Sigmoid colon (tissue), 4 donors: ENCODE measurements at regions not wholly inside any gene's neighbourhood (a gene's known extent, or its start where the extent isn't known, plus 50 kb on each side); places are given as distances from the start of the nearest gene placed in this dataset.

ENCODE experiments used
- CTCF ChIP-seq, 4 experiments: fragments of 450-650 bp in 3 of 4; fragments of 200-600 bp in 1 of 4; IDR thresholded peaks; one replicate each; pipeline ENCODE4 v1.5.1; 2016 to 2019; ENCODE audit warnings: antibody characterized with exemption in 4 of 4, mild to moderate bottlenecking in 3 of 4, moderate library complexity in 2 of 4
- EP300 ChIP-seq, 4 donors: sonication (generic); formaldehyde crosslinking; IDR thresholded peaks; one replicate each; pipeline ENCODE4 v1.6.1; 2017; ENCODE audit warnings: antibody characterized with exemption in 4 of 4
- POLR2A ChIP-seq, 2 donors: fragments of 450-650 bp; IDR thresholded peaks; one replicate each; pipeline ENCODE4 v1.6.1; 2016; ENCODE audit warnings: antibody characterized with exemption in 2 of 2, mild to moderate bottlenecking in 2 of 2, moderate library complexity in 2 of 2
- POLR2AphosphoS5 ChIP-seq, 4 donors: sonication (generic); formaldehyde crosslinking; IDR thresholded peaks; one replicate each; pipeline ENCODE4 v1.6.1; 2017; ENCODE audit warnings: antibody characterized with exemption in 4 of 4

GRCh38 chr2:120535081-120535480 lies 189.1 kb downstream of the INHBB start:
- TF ChIP-seq CTCF (IDR thresholded peaks at IDR 0.05) (no peak), EP300 (IDR thresholded peaks at IDR 0.05) (no peak), POLR2A (IDR thresholded peaks at IDR 0.05) (no peak), POLR2AphosphoS5 (IDR thresholded peaks at IDR 0.05) (no peak)
